Activated naive CD4-positive, alpha-beta T cell treated with anti-CD3 and anti-CD28 coated beads, Interleukin-2, amount 50 U/mL, for 72 hours (primary cell): ENCODE measurements at regions not wholly inside any gene's neighbourhood (a gene's known extent, or its start where the extent isn't known, plus 50 kb on each side); places are given as distances from the start of the nearest gene placed in this dataset.

Experiments
- ATAC-seq, 2 donors: fragments of 150-1000 bp; cut with Tn5 transposase; 2 replicates each; pipeline ENCODE4 v1.10.0; 2021; ENCODE audit warnings: mild to moderate bottlenecking in 2 of 2, moderate library complexity in 2 of 2
- DNase-seq, 2 donors: peaks; one replicate each; pipeline ENCODE4 v3.0.0; 2021 to 2022; ENCODE audit warnings: low spot score in 2 of 2
- H3K27ac Mint-ChIP-seq, 2 donors: one replicate each; pipeline ENCODE4 v1.8.0; 2022; ENCODE audit warnings: mild to moderate bottlenecking in 2 of 2, mixed read lengths in 2 of 2
- H3K36me3 Mint-ChIP-seq, 2 donors: one replicate each; pipeline ENCODE4 v1.8.0; 2022; ENCODE audit warnings: mixed read lengths in 2 of 2
- H3K9me3 Mint-ChIP-seq, 2 donors: one replicate each; pipeline ENCODE4 v1.8.0; 2022; ENCODE audit warnings: mixed read lengths in 2 of 2

- ATAC-seq (no peak), DNase-seq (no peak)
- Mint-ChIP-seq H3K9me3 (peaks cover 10 to 17% of the 10 kb centered on the region in 2 donors), H3K27ac (no peak overlapping the region), H3K36me3 (peaks cover 0 to 8% of the 10 kb centered on the region in 2 donors)
Measured at GRCh38 chr10:55242544-55242943, 441.5 kb upstream of the PCDH15 start.

GRCh38 chr10:55237462-55237861 is 436.4 kb upstream of the PCDH15 start:
- DNase-seq: no peak
- Mint-ChIP-seq H3K36me3 (no peaks in the 10 kb centered on the region), H3K27ac (no peak overlapping the region), H3K9me3 (peaks cover 0 to 5% of the 10 kb centered on the region in 2 donors)
- ATAC-seq: no peak

- H3K9me3 Mint-ChIP-seq: peaks cover 0 to 7% of the 10 kb centered on the region in 2 donors
- no peak for DNase-seq
- no peaks in the 10 kb centered on the region for H3K36me3 Mint-ChIP-seq
- no peak overlapping the region for H3K27ac Mint-ChIP-seq
- no peak for ATAC-seq
Measured at GRCh38 chr10:55233505-55233904, 432.5 kb upstream of the PCDH15 start.

- H3K27ac Mint-ChIP-seq: no peak overlapping the region
- peaks cover 0 to 7% of the 10 kb centered on the region in 2 donors for H3K9me3 Mint-ChIP-seq
- ATAC-seq: no peak
- no peak for DNase-seq
- H3K36me3 Mint-ChIP-seq: no peaks in the 10 kb centered on the region
Measured at GRCh38 chr10:55233090-55233489, 432.1 kb upstream of the PCDH15 start.

- no peak for DNase-seq
- no peaks in the 10 kb centered on the region for H3K36me3 Mint-ChIP-seq
- H3K27ac Mint-ChIP-seq: no peak overlapping the region
- H3K9me3 Mint-ChIP-seq: peaks cover under 1 to 7% of the 10 kb centered on the region in 2 donors
- ATAC-seq: no peak
Measured at GRCh38 chr10:55232553-55232952, 431.5 kb upstream of the PCDH15 start.

GRCh38 chr10:55227967-55228366 is 426.9 kb upstream of the PCDH15 start:
- Mint-ChIP-seq H3K36me3 (no peaks in the 10 kb centered on the region), H3K27ac (no peak overlapping the region), H3K9me3 (peaks cover 11 to 12% of the 10 kb centered on the region in 2 donors)
- DNase-seq: no peak
- ATAC-seq: no peak

DNA sequence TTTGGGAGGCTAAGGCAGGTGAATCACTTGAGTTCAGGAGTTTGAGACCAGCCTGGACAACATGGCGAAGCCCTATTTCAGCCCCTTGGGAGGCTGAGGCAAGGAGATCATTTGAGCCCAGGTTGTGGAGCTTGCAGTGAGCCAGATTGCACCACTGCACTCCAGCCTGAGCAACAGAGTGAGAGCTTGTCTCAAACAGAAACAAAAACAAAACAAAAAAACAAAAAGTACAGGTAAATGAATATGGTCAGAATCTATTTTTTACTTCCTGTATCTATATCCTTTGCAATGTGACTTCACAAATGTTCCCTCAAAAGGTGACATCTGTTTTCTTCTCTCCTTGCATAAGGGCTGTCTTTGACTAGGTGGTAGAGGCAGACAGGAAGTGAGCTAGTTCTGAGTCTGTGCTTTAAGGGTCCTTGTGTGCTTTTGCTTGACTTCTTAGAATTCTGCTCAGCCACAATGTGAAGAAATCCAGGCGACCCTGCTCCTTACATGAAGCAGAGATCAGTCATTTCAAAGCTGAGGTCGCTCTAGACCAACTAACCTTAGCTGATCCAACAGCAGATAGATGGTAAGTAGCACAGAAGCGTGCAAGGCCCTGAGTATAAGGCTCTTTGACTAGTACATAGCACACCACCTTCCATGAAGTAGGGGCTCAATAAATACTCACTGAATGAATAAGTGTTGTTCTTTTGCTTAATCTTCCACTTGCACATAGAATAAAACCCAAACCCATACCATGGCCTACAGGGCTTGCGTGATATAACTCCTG is 423.2 kb upstream of the PCDH15 start:
- H3K36me3 Mint-ChIP-seq: no peaks in the 10 kb centered on the region
- ATAC-seq (no peak), DNase-seq (no peak)
- no peak overlapping the region for H3K27ac Mint-ChIP-seq
- peaks cover 5 to 11% of the 10 kb centered on the region in 2 donors for H3K9me3 Mint-ChIP-seq

DNA sequence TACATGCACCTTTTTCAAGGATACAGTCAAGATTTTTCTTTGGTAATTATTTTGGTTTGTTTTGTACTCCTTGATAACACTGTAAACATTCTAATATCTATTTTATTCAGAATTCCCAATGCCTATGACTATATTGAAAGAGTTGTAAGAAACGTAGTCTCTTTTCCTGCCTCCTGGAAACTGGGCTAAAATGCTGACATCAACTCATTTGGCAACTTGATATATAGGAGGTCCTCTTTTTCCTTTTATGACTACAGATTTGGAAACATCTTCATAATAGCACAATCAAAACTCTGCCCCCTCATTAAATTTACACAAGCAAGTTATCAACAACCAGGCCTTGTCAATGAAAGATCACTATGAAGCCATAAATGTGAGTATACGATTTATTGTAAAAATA is 422.3 kb upstream of the PCDH15 start:
- Mint-ChIP-seq H3K27ac (no peak overlapping the region), H3K9me3 (peaks cover 5 to 11% of the 10 kb centered on the region in 2 donors), H3K36me3 (no peaks in the 10 kb centered on the region)
- ATAC-seq (no peak), DNase-seq (no peak)

DNA sequence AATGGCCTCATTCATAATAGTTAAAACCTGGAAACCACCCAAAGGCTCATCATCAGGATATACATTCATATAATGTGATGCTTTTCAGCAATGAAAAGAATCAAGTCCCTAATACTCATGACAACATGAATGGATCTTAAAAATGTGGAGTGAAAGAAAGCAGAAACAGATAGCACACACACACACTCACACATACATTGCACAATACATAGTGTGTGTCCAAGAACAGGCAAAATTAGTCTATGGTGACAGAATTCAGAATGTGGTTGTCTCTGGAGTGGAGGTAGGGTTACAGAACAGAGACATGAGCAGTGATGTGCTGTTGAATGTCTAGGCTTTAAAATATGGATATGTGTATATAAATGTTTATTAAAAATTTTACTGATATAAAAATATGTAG is 419.9 kb upstream of the PCDH15 start:
- H3K36me3 Mint-ChIP-seq: no peaks in the 10 kb centered on the region
- H3K9me3 Mint-ChIP-seq: peaks cover 5 to 6% of the 10 kb centered on the region in 2 donors
- ATAC-seq (no peak), DNase-seq (no peak)
- H3K27ac Mint-ChIP-seq: no peak overlapping the region

GRCh38 chr10:55215699-55216098 is 414.7 kb upstream of the PCDH15 start:
- Mint-ChIP-seq H3K36me3 (no peaks in the 10 kb centered on the region), H3K9me3 (no peaks in the 10 kb centered on the region), H3K27ac (no peak overlapping the region)
- DNase-seq (no peak), ATAC-seq (no peak)

DNA sequence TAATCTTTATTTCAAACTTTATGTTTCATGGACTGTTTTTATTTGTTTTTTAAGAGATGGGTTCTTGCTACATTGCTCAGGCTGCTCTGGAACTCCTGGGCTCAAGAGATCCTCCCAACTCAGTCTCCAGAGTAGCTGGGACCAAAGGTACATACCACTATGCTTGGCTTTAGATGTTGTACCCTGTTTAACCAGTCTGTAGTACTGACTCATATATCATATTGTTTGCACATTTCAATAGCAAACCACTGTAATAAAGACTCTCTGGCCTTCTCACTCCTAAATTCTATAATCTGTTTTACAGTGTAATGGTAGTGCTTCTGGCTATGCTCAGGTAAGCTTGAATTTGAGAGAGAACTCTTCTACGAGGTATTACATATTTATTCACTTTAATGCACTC is 413.6 kb upstream of the PCDH15 start:
- DNase-seq (no peak), ATAC-seq (no peak)
- H3K27ac Mint-ChIP-seq: no peak overlapping the region
- H3K9me3 Mint-ChIP-seq: peaks cover 0 to 7% of the 10 kb centered on the region in 2 donors
- no peaks in the 10 kb centered on the region for H3K36me3 Mint-ChIP-seq

DNA sequence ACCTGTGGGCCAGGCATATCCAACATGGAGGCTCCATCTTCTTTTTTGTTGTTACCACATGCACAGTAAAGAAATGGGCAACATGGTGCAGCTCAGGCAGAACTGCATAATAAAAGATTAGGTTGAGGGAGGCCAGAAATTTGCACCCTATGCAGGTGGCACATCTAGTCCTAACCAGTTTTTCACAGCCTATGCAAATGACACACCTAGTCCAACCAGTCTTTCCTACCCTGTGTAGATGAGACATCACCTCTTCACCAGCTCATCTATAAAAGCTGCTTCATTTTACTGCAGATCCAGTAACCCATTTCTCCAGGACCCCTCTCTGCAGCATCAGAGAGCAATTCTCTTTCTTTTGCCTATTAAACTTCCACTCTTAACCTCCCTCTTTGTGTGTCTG is 411.0 kb upstream of the PCDH15 start:
- Mint-ChIP-seq H3K27ac (peak overlapping the region in 1 of 2 donors; percentile 26), H3K9me3 (peaks cover 9 to 16% of the 10 kb centered on the region in 2 donors), H3K36me3 (no peaks in the 10 kb centered on the region)
- DNase-seq (no peak), ATAC-seq (no peak)

GRCh38 chr10:55203874-55204273 is 402.8 kb upstream of the PCDH15 start:
- ATAC-seq: no peak
- Mint-ChIP-seq H3K9me3 (peaks cover 12 to 14% of the 10 kb centered on the region in 2 donors), H3K36me3 (peaks cover 0 to 5% of the 10 kb centered on the region in 2 donors), H3K27ac (no peak overlapping the region)
- DNase-seq: no peak

- ATAC-seq (no peak), DNase-seq (no peak)
- H3K9me3 Mint-ChIP-seq: peaks cover 13 to 14% of the 10 kb centered on the region in 2 donors
- H3K36me3 Mint-ChIP-seq: peaks cover 0 to 7% of the 10 kb centered on the region in 2 donors
- no peak overlapping the region for H3K27ac Mint-ChIP-seq
Measured at GRCh38 chr10:55203319-55203718, 402.3 kb upstream of the PCDH15 start.

DNA sequence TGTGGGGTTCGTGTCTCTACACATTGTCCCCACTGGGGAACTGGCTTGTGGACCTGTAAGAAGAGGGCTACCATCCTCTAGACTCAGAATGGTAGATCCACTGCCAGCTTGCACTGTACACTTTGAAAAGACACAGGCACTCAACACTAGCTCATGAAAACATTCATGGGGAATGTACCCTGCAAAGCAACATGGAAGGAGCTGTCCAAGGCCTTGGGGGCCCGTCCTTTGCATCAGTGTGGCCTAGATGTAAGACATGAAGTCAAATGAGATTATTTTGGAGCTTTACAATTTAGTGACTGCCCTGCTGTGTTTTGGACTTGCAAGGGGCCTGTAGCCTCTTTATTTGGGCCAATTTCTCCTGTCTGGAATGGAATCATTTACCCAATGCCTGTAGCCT is 399.0 kb upstream of the PCDH15 start:
- Mint-ChIP-seq H3K36me3 (peaks cover 0 to 7% of the 10 kb centered on the region in 2 donors), H3K9me3 (peaks cover 13 to 20% of the 10 kb centered on the region in 2 donors), H3K27ac (no peak overlapping the region)
- no peak for ATAC-seq
- no peak for DNase-seq

- ATAC-seq (no peak), DNase-seq (no peak)
- no peaks in the 10 kb centered on the region for H3K36me3 Mint-ChIP-seq
- H3K27ac Mint-ChIP-seq: no peak overlapping the region
- H3K9me3 Mint-ChIP-seq: peaks cover 0 to 9% of the 10 kb centered on the region in 2 donors
Measured at GRCh38 chr10:55191236-55191860, 390.3 kb upstream of the PCDH15 start.

DNA sequence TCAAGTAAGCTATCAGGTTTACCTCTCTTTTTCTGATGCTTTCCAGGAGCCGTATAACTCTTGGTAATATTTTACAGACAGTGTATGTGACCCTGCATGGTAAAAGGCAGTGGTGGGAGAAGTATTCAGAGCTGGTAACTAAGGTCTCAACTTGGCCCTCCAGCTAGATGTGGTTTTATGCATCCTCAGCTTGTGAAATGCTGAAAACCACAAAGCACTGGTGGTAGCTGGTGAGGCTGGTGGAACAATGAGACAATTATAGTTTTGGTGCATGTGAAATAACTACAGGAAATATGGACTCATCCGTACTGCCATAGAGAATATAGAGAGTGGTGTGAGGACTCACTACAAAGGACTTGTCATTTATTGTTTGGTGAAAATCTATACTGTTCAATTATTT is 383.0 kb upstream of the PCDH15 start:
- Mint-ChIP-seq H3K27ac (no peak overlapping the region), H3K9me3 (peaks cover 4 to 12% of the 10 kb centered on the region in 2 donors), H3K36me3 (no peaks in the 10 kb centered on the region)
- DNase-seq (no peak), ATAC-seq (no peak)

- Mint-ChIP-seq H3K36me3 (no peaks in the 10 kb centered on the region), H3K27ac (no peak overlapping the region), H3K9me3 (peaks cover 4 to 18% of the 10 kb centered on the region in 2 donors)
- DNase-seq (no peak), ATAC-seq (no peak)
Measured at GRCh38 chr10:55180357-55180756, 379.3 kb upstream of the PCDH15 start.
